ENCODE measurements at regions not wholly inside any gene's neighbourhood (a gene's known extent, or its start where the extent isn't known, plus 50 kb on each side); places are given as distances from the start of the nearest gene placed in this dataset.

DNA sequence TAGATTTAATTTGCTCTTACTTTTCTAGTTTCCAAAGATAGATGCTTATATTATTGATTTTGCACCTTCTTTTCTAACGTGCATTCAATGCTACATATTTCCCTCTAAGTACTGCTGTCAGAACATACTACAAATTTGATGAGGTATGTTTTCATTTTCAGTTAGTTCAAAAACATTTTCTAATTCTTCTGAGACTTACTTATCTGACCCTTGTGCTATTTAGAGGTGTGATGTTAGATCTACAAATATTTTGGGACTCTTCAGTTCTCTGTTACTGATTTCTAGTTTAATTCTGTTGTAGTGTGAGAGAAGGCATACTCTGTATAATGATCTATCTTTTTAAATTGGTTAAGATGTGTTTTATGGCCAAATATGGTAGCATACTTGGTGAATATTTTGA, 97.8 kb upstream of the TMEM168 start:
- Histone ChIP-seq H3K4me3 (no peak overlapping the region), H4K20me1 (ENCODE audit: low read depth) (no peaks in the 10 kb centered on the region), H3K4me2 (no peak overlapping the region), H3K36me3 (no peaks in the 10 kb centered on the region), H3K9ac (no peak overlapping the region), H3F3A (ENCODE audit: low read depth) (no peaks in the 10 kb centered on the region), H3K9me3 (ENCODE audit: low read depth) (no peaks in the 10 kb centered on the region), H3K27me3 (no peaks in the 10 kb centered on the region), H3K79me2 (ENCODE audit: low read depth) (peaks cover 22% of the 10 kb centered on the region), H3K27ac (no peak overlapping the region), H3K4me1 (peaks cover 6% of the 10 kb centered on the region), H2AFZ (replicated peaks) (no peak overlapping the region)
- Mint-ChIP-seq H3K27me3 (ENCODE audit: insufficient read depth, low read depth) (peaks cover 2% of the 10 kb centered on the region), H3K9me3 (peaks cover 3% of the 10 kb centered on the region), H3K27ac (no peak overlapping the region), H3K4me3 (no peak overlapping the region), H3K36me3 (peaks cover 56% of the 10 kb centered on the region), H3K4me1 (peaks cover 3% of the 10 kb centered on the region)
- DNase-seq (ENCODE audit: low spot score), result no peak
- no peak for TF ChIP-seq EZH2phosphoT487 (IDR thresholded peaks at IDR 0.05)
- no peak for TF ChIP-seq EZH2 (IDR thresholded peaks at IDR 0.05)
- TF ChIP-seq, protein P1, sequence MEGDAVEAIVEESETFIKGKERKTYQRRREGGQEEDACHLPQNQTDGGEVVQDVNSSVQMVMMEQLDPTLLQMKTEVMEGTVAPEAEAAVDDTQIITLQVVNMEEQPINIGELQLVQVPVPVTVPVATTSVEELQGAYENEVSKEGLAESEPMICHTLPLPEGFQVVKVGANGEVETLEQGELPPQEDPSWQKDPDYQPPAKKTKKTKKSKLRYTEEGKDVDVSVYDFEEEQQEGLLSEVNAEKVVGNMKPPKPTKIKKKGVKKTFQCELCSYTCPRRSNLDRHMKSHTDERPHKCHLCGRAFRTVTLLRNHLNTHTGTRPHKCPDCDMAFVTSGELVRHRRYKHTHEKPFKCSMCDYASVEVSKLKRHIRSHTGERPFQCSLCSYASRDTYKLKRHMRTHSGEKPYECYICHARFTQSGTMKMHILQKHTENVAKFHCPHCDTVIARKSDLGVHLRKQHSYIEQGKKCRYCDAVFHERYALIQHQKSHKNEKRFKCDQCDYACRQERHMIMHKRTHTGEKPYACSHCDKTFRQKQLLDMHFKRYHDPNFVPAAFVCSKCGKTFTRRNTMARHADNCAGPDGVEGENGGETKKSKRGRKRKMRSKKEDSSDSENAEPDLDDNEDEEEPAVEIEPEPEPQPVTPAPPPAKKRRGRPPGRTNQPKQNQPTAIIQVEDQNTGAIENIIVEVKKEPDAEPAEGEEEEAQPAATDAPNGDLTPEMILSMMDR (IDR thresholded peaks at IDR 0.05), result no peak

DNA sequence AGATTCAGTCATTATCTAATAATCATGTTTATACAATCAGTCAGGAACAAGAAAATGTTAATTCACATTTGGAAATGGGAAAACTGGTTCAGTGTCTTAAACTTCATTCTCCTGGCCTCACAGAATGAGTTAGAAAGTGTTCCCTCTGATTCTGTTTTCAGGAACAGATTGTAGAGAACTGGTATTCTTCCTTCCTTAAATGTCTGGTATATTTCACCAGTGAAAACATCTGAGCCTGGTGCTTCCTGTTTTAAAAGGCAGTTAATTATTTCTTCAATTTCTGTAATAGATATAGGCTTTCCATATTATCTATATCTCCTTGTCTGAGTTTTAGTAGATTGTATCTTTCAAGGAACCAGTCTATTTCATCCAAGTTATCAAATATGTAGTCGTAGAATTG, 97.1 kb upstream of the TMEM168 start:
- H3K27me3 ChIP-seq, result no peaks in the 10 kb centered on the region
- H3K9ac ChIP-seq, result no peak overlapping the region
- no peaks in the 10 kb centered on the region for H3F3A ChIP-seq (ENCODE audit: low read depth)
- H3K4me3 ChIP-seq, result no peak overlapping the region
- H3K27ac ChIP-seq, result no peak overlapping the region
- H3K79me2 ChIP-seq (ENCODE audit: low read depth), result peaks cover 22% of the 10 kb centered on the region
- TF ChIP-seq EZH2phosphoT487 (IDR thresholded peaks at IDR 0.05), result no peak
- TF ChIP-seq, protein P1 (IDR thresholded peaks at IDR 0.05), result no peak
- H4K20me1 ChIP-seq (ENCODE audit: low read depth), result no peaks in the 10 kb centered on the region
- H3K36me3 ChIP-seq, result no peaks in the 10 kb centered on the region
- H3K27ac Mint-ChIP-seq, result no peak overlapping the region
- H3K9me3 Mint-ChIP-seq, result peaks cover 3% of the 10 kb centered on the region
- H3K36me3 Mint-ChIP-seq, result peaks cover 52% of the 10 kb centered on the region
- H3K27me3 Mint-ChIP-seq (ENCODE audit: insufficient read depth, low read depth), result peaks cover 2% of the 10 kb centered on the region
- DNase-seq (ENCODE audit: low spot score), result no peak
- H3K4me3 Mint-ChIP-seq, result no peak overlapping the region
- peaks cover 3% of the 10 kb centered on the region for H3K4me1 Mint-ChIP-seq
- H3K4me2 ChIP-seq, result no peak overlapping the region
- H3K4me1 ChIP-seq, result peaks cover 6% of the 10 kb centered on the region
- H3K9me3 ChIP-seq (ENCODE audit: low read depth), result no peaks in the 10 kb centered on the region
- no peak overlapping the region for H2AFZ ChIP-seq (replicated peaks)

DNA sequence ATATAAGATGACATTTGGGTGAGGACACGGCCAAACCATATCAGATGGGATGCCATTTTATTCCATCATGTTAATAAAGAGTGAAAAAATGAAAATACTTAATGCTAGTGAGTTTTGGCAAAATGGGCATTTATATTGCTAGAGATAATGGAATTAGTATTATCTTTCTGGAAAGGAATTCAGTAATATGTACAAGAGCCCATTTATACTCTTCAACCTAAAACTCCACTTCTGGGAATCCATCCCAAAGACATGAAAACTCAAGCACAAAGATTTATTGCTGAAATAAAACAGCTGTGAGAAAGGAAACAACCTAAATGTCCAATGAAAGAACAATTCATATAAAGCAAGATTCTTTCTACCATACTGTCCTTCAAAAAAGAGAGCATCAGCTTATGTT, 96.0 kb upstream of the TMEM168 start:
- Histone ChIP-seq H3K79me2 (ENCODE audit: low read depth) (peaks cover 20% of the 10 kb centered on the region), H3K4me3 (no peak overlapping the region), H2AFZ (replicated peaks) (no peak overlapping the region), H3K27ac (no peak overlapping the region), H3K9ac (no peak overlapping the region), H3K36me3 (no peaks in the 10 kb centered on the region), H3K4me1 (peaks cover 6% of the 10 kb centered on the region), H4K20me1 (ENCODE audit: low read depth) (no peaks in the 10 kb centered on the region), H3K9me3 (ENCODE audit: low read depth) (no peaks in the 10 kb centered on the region), H3K27me3 (no peaks in the 10 kb centered on the region), H3F3A (ENCODE audit: low read depth) (no peaks in the 10 kb centered on the region), H3K4me2 (no peak overlapping the region)
- Mint-ChIP-seq H3K27me3 (ENCODE audit: insufficient read depth, low read depth) (peaks cover 2% of the 10 kb centered on the region), H3K27ac (no peak overlapping the region), H3K4me1 (peaks cover 3% of the 10 kb centered on the region), H3K36me3 (peaks cover 48% of the 10 kb centered on the region), H3K4me3 (no peak overlapping the region), H3K9me3 (peaks cover 3% of the 10 kb centered on the region)
- no peak for DNase-seq (ENCODE audit: low spot score)
- TF ChIP-seq EZH2 (IDR thresholded peaks at IDR 0.05) (no peak), EZH2phosphoT487 (IDR thresholded peaks at IDR 0.05) (no peak)
- TF ChIP-seq, protein P1 (IDR thresholded peaks at IDR 0.05), result no peak
